ENCODE measurements at regions not wholly inside any gene's neighbourhood (a gene's known extent, or its start where the extent isn't known, plus 50 kb on each side); places are given as distances from the start of the nearest gene placed in this dataset.

- no peaks in the 10 kb centered on the region for H3K79me2 ChIP-seq (ENCODE audit: low read length)
These were observed 195.1 kb downstream of the IPO8 start for GRCh38 chr12:30500532-30500931.

GRCh38 chr12:30485230-30485890, 210.3 kb downstream of the IPO8 start:
- Histone ChIP-seq H4K20me1 (ENCODE audit: insufficient read depth, low read length) (no peaks in the 10 kb centered on the region), H3K9ac (ENCODE audit: low read length) (no peak overlapping the region), H3K27me3 (ENCODE audit: low read depth, low read length) (no peaks in the 10 kb centered on the region), H3K79me2 (ENCODE audit: low read length) (no peaks in the 10 kb centered on the region), H3K4me3 (ENCODE audit: low read length) (no peak overlapping the region), H3K4me1 (ENCODE audit: low read length) (no peaks in the 10 kb centered on the region), H2AFZ (ENCODE audit: low read depth, low read length) (no peak overlapping the region), H3K9me3 (ENCODE audit: insufficient read depth, low read length) (no peaks in the 10 kb centered on the region), H3K36me3 (replicated peaks; ENCODE audit: low read depth, low read length) (no peaks in the 10 kb centered on the region), H3K27ac (ENCODE audit: low read length) (no peak overlapping the region), H3K4me2 (ENCODE audit: low read length) (no peak overlapping the region)
- TF ChIP-seq CTCF (IDR thresholded peaks at IDR 0.05; ENCODE audit: low read depth, low read length) (no peak), EZH2phosphoT487 (IDR thresholded peaks at IDR 0.05; ENCODE audit: low read depth) (no peak)

More at GRCh38 chr12:30500532-30500931, 195.1 kb downstream of the IPO8 start:
- peaks cover 3% of the 10 kb centered on the region; the same call in 1 of the 2 replicates for H3K4me1 ChIP-seq (ENCODE audit: low read length)
- no peaks in the 10 kb centered on the region for H3K36me3 ChIP-seq (replicated peaks; ENCODE audit: low read depth, low read length)
- H4K20me1 ChIP-seq (ENCODE audit: insufficient read depth, low read length) = no peaks in the 10 kb centered on the region
- H3K27me3 ChIP-seq (ENCODE audit: low read depth, low read length) = no peaks in the 10 kb centered on the region
- H3K27ac ChIP-seq (ENCODE audit: low read length) = no peak overlapping the region
- no peak overlapping the region for H3K9ac ChIP-seq (ENCODE audit: low read length)
- H3K4me2 ChIP-seq (ENCODE audit: low read length) = no peak overlapping the region
- no peak for TF ChIP-seq CTCF (IDR thresholded peaks at IDR 0.05; ENCODE audit: low read depth, low read length)
- no peak for TF ChIP-seq EZH2phosphoT487 (IDR thresholded peaks at IDR 0.05; ENCODE audit: low read depth)
- H3K9me3 ChIP-seq (ENCODE audit: insufficient read depth, low read length) = no peaks in the 10 kb centered on the region
- H2AFZ ChIP-seq (ENCODE audit: low read depth, low read length) = no peak overlapping the region
- H3K4me3 ChIP-seq (ENCODE audit: low read length) = no peak overlapping the region

- Histone ChIP-seq H2AFZ (ENCODE audit: low read depth, low read length) (no peak overlapping the region), H3K4me2 (ENCODE audit: low read length) (no peak overlapping the region), H3K27ac (ENCODE audit: low read length) (no peak overlapping the region), H3K79me2 (ENCODE audit: low read length) (no peaks in the 10 kb centered on the region), H3K4me1 (ENCODE audit: low read length) (no peaks in the 10 kb centered on the region), H3K9ac (ENCODE audit: low read length) (no peak overlapping the region), H3K4me3 (ENCODE audit: low read length) (no peak overlapping the region), H3K9me3 (ENCODE audit: insufficient read depth, low read length) (no peaks in the 10 kb centered on the region), H3K27me3 (ENCODE audit: low read depth, low read length) (no peaks in the 10 kb centered on the region), H3K36me3 (replicated peaks; ENCODE audit: low read depth, low read length) (no peaks in the 10 kb centered on the region), H4K20me1 (ENCODE audit: insufficient read depth, low read length) (no peaks in the 10 kb centered on the region)
- TF ChIP-seq EZH2phosphoT487 (IDR thresholded peaks at IDR 0.05; ENCODE audit: low read depth) = no peak
- no peak for TF ChIP-seq CTCF (IDR thresholded peaks at IDR 0.05; ENCODE audit: low read depth, low read length)
These were observed 211.0 kb downstream of the IPO8 start for GRCh38 chr12:30484658-30485057.

- H3K79me2 ChIP-seq (ENCODE audit: low read length) = no peaks in the 10 kb centered on the region
These were observed 213.0 kb downstream of the IPO8 start for GRCh38 chr12:30482650-30483049.

More at GRCh38 chr12:30482650-30483049, 213.0 kb downstream of the IPO8 start:
- H3K27me3 ChIP-seq (ENCODE audit: low read depth, low read length) = no peaks in the 10 kb centered on the region
- no peaks in the 10 kb centered on the region for H4K20me1 ChIP-seq (ENCODE audit: insufficient read depth, low read length)
- TF ChIP-seq CTCF (IDR thresholded peaks at IDR 0.05; ENCODE audit: low read depth, low read length) (no peak), EZH2phosphoT487 (IDR thresholded peaks at IDR 0.05; ENCODE audit: low read depth) (no peak)
- H3K4me3 ChIP-seq (ENCODE audit: low read length) = no peak overlapping the region
- H2AFZ ChIP-seq (ENCODE audit: low read depth, low read length) = no peak overlapping the region
- H3K27ac ChIP-seq (ENCODE audit: low read length) = no peak overlapping the region
- no peak overlapping the region for H3K9ac ChIP-seq (ENCODE audit: low read length)
- H3K36me3 ChIP-seq (replicated peaks; ENCODE audit: low read depth, low read length) = no peaks in the 10 kb centered on the region
- no peak overlapping the region for H3K4me2 ChIP-seq (ENCODE audit: low read length)
- H3K4me1 ChIP-seq (ENCODE audit: low read length) = no peaks in the 10 kb centered on the region
- no peaks in the 10 kb centered on the region for H3K9me3 ChIP-seq (ENCODE audit: insufficient read depth, low read length)

All from OCI-LY3 (cell line).